ENCODE measurements at regions not wholly inside any gene's neighbourhood (a gene's known extent, or its start where the extent isn't known, plus 50 kb on each side); places are given as distances from the start of the nearest gene placed in this dataset.

GRCh38 chr7:146002008-146002407, 114.6 kb upstream of the CNTNAP2 start:
- TF ChIP-seq CTCF (IDR thresholded peaks at IDR 0.05; ENCODE audit: low read depth, low read length), result no peak
- Histone ChIP-seq H3K27ac (no peak overlapping the region), H3K27me3 (peaks cover 5% of the 10 kb centered on the region)

GRCh38 chr7:146000882-146001281, 115.7 kb upstream of the CNTNAP2 start:
- no peaks in the 10 kb centered on the region for H3K36me3 ChIP-seq
- no peak for DNase-seq (ENCODE audit: low read depth in 1 of 2, low spot score in 1 of 2)
- no peak overlapping the region for H3K4me3 ChIP-seq
- H3K27me3 ChIP-seq, result no peaks in the 10 kb centered on the region
- TF ChIP-seq CTCF (IDR thresholded peaks at IDR 0.05; ENCODE audit: low read depth, low read length), result no peak
- H3K4me1 ChIP-seq (ENCODE audit: low read depth), result peaks cover 6% of the 10 kb centered on the region
- H3K9me3 ChIP-seq (ENCODE audit: low read depth), result no peaks in the 10 kb centered on the region
- H3K27ac ChIP-seq, result no peak overlapping the region

More at GRCh38 chr7:146002008-146002407, 114.6 kb upstream of the CNTNAP2 start:
- no peak for DNase-seq (ENCODE audit: low read depth in 1 of 2, low spot score in 1 of 2)
- Histone ChIP-seq H3K9me3 (ENCODE audit: low read depth) (no peaks in the 10 kb centered on the region), H3K4me3 (no peak overlapping the region), H3K36me3 (no peaks in the 10 kb centered on the region), H3K4me1 (ENCODE audit: low read depth) (peaks cover 6% of the 10 kb centered on the region)

- Histone ChIP-seq H3K36me3 (no peaks in the 10 kb centered on the region), H3K4me1 (ENCODE audit: low read depth) (no peaks in the 10 kb centered on the region), H3K27ac (no peak overlapping the region), H3K27me3 (peaks cover 2% of the 10 kb centered on the region), H3K4me3 (no peak overlapping the region), H3K9me3 (ENCODE audit: low read depth) (no peaks in the 10 kb centered on the region)
- no peak for TF ChIP-seq CTCF (IDR thresholded peaks at IDR 0.05; ENCODE audit: low read depth, low read length)
- DNase-seq (ENCODE audit: low read depth in 1 of 2, low spot score in 1 of 2), result no peak
Measured at GRCh38 chr7:145989469-145989868, 127.1 kb upstream of the CNTNAP2 start.

GRCh38 chr7:145986248-145986874, 130.2 kb upstream of the CNTNAP2 start:
- Histone ChIP-seq H3K4me3 (no peak overlapping the region), H3K9me3 (ENCODE audit: low read depth) (no peaks in the 10 kb centered on the region), H3K27me3 (peaks cover 4% of the 10 kb centered on the region), H3K36me3 (no peaks in the 10 kb centered on the region), H3K27ac (no peak overlapping the region), H3K4me1 (ENCODE audit: low read depth) (no peaks in the 10 kb centered on the region)
- DNase-seq (ENCODE audit: low read depth in 1 of 2, low spot score in 1 of 2), result no peak
- TF ChIP-seq CTCF (IDR thresholded peaks at IDR 0.05; ENCODE audit: low read depth, low read length), result no peak

GRCh38 chr7:145978769-145979168, 137.8 kb upstream of the CNTNAP2 start:
- no peaks in the 10 kb centered on the region for H3K27me3 ChIP-seq
- no peak for DNase-seq (ENCODE audit: low read depth in 1 of 2, low spot score in 1 of 2)
- no peak for TF ChIP-seq CTCF (IDR thresholded peaks at IDR 0.05; ENCODE audit: low read depth, low read length)

More at GRCh38 chr7:145978769-145979168, 137.8 kb upstream of the CNTNAP2 start:
- H3K9me3 ChIP-seq (ENCODE audit: low read depth), result no peaks in the 10 kb centered on the region
- H3K4me3 ChIP-seq, result no peak overlapping the region
- no peaks in the 10 kb centered on the region for H3K36me3 ChIP-seq
- H3K4me1 ChIP-seq (ENCODE audit: low read depth), result no peaks in the 10 kb centered on the region
- H3K27ac ChIP-seq, result no peak overlapping the region
